IMR-90 (cell line): ENCODE measurements at regions not wholly inside any gene's neighbourhood (a gene's known extent, or its start where the extent isn't known, plus 50 kb on each side); places are given as distances from the start of the nearest gene placed in this dataset.

Source experiments
- CEBPB ChIP-seq: IDR thresholded peaks from 2 replicates; pipeline ENCODE4 v1.6.1; 2012; ENCODE audit warnings: low read depth, low read length, improper control_type of control experiment
- MAFK ChIP-seq: IDR thresholded peaks from 2 replicates; pipeline ENCODE4 v1.6.1; 2012; ENCODE audit warnings: low read depth, low read length, improper control_type of control experiment
- MXI1 ChIP-seq: IDR thresholded peaks from 2 replicates; pipeline ENCODE4 v1.6.1; 2012; ENCODE audit warnings: low read depth, mild to moderate bottlenecking, low read length, moderate library complexity, borderline replicate concordance
- NFE2L2 ChIP-seq: fragments of 150-350 bp; IDR thresholded peaks from 2 replicates; pipeline ENCODE4 v1.6.1; 2016; ENCODE audit warnings: low read depth, mild to moderate bottlenecking, low read length
- POLR2A ChIP-seq: IDR thresholded peaks from 2 replicates; pipeline ENCODE4 v1.6.1; 2012; ENCODE audit warnings: mild to moderate bottlenecking, low read depth, low read length
- RAD21 ChIP-seq: IDR thresholded peaks from 2 replicates; pipeline ENCODE4 v1.6.1; 2012; ENCODE audit warnings: low read length, improper control_type of control experiment
- RCOR1 ChIP-seq: IDR thresholded peaks from 2 replicates; pipeline ENCODE4 v1.6.1; 2012; ENCODE audit warnings: mild to moderate bottlenecking, low read length, improper control_type of control experiment; ENCODE audit not compliant: insufficient replicate concordance
- RFX5 ChIP-seq: IDR thresholded peaks from 2 replicates; pipeline ENCODE4 v1.8.0; 2012; ENCODE audit warnings: low read depth, mild to moderate bottlenecking, low read length, moderate library complexity
- SMC3 ChIP-seq: fragments of 150-350 bp; IDR thresholded peaks from 2 replicates; pipeline ENCODE4 v1.6.1; 2016; ENCODE audit warnings: low read depth, mild to moderate bottlenecking, antibody characterized with exemption, low read length, moderate library complexity
- USF2 ChIP-seq: fragments of 150-350 bp; IDR thresholded peaks from 2 replicates; pipeline ENCODE4 v1.6.1; 2017; ENCODE audit warnings: mild to moderate bottlenecking, antibody characterized with exemption, low read length, low read depth
- TF ChIP-seq, protein P1 (sequence below): conservative IDR thresholded peaks from 2 replicates; pipeline ENCODE4 v1.5.1; 2012; ENCODE audit warnings: mild to moderate bottlenecking, low read depth, low read length, improper control_type of control experiment

DNA sequence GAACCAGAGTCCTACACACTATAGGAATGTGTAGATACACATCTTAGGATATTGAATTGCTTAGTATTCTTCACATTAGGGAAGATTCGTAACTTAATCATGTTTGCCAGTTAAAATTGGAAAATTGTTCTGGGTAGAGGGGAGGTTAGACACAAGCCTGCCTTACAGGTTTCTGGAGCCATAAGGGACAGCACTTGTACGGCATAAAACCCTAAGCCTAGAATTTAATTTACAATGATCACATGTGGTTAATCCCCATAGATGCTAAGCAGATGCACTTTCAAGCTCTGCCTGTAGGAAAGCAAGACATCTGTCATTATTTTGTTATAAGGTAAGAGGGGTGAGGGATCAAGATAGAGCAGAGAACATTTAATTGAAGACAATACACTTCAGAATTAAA lies 820.7 kb downstream of the NCAM2 start:
- TF ChIP-seq, protein P1, sequence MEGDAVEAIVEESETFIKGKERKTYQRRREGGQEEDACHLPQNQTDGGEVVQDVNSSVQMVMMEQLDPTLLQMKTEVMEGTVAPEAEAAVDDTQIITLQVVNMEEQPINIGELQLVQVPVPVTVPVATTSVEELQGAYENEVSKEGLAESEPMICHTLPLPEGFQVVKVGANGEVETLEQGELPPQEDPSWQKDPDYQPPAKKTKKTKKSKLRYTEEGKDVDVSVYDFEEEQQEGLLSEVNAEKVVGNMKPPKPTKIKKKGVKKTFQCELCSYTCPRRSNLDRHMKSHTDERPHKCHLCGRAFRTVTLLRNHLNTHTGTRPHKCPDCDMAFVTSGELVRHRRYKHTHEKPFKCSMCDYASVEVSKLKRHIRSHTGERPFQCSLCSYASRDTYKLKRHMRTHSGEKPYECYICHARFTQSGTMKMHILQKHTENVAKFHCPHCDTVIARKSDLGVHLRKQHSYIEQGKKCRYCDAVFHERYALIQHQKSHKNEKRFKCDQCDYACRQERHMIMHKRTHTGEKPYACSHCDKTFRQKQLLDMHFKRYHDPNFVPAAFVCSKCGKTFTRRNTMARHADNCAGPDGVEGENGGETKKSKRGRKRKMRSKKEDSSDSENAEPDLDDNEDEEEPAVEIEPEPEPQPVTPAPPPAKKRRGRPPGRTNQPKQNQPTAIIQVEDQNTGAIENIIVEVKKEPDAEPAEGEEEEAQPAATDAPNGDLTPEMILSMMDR: no peak
- TF ChIP-seq POLR2A: no peak
- TF ChIP-seq MXI1: no peak
- TF ChIP-seq RFX5: no peak
- TF ChIP-seq USF2: no peak
- TF ChIP-seq RCOR1: no peak
- TF ChIP-seq RAD21: no peak
- TF ChIP-seq SMC3: no peak
- no peak for TF ChIP-seq CEBPB
- TF ChIP-seq NFE2L2: no peak
- TF ChIP-seq MAFK: no peak
